ENCODE measurements at regions not wholly inside any gene's neighbourhood (a gene's known extent, or its start where the extent isn't known, plus 50 kb on each side); places are given as distances from the start of the nearest gene placed in this dataset.
"Not testable (repeated sequence)": the region's sequence is repeated elsewhere in the genome, so short reads cannot be mapped to it uniquely, and the experiment has no call there.

DNA sequence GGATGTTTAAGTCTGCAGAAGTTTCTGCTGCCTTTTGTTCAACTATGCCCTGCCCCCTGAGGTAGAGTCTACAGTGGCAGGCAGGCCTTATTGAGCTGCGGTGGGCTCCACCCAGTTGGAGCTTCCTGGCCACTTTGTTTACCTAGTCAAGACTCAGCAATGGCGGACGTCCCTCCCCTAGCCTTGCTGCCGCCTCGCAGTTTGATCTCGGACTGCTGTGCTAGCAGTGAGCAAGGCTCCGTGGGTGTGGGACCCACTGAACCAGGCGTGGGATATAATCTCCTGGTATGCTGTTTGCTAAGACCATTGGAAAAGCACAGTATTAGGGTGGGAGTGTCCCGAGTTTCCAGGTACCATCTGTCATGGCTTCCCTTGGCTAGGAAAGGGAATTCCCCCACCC is 79.4 kb upstream of the RPS6KA6 start:
- not testable (repeated sequence) for DNase-seq (ENCODE audit: low read depth)

- DNase-seq (ENCODE audit: low read depth) = no peak
Measured at GRCh38 chrX:84259868-84260267, 71.9 kb upstream of the RPS6KA6 start.

GRCh38 chrX:84258708-84259107 is 70.7 kb upstream of the RPS6KA6 start:
- DNase-seq (ENCODE audit: low read depth) = no peak

GRCh38 chrX:84248226-84248625 is 60.2 kb upstream of the RPS6KA6 start:
- DNase-seq (ENCODE audit: low read depth) = peak; percentile 76

GRCh38 chrX:84240848-84241565 is 53.0 kb upstream of the RPS6KA6 start:
- peak; percentile 72 for DNase-seq (ENCODE audit: low read depth)

Data from amniotic epithelial cell (primary cell).